Heart right ventricle (tissue), 16 donors: ENCODE measurements at regions not wholly inside any gene's neighbourhood (a gene's known extent, or its start where the extent isn't known, plus 50 kb on each side); places are given as distances from the start of the nearest gene placed in this dataset.

Experiments used
- ATAC-seq, 8 donors: fragments of 200-7000 bp; cut with Tn5 transposase; one replicate each; pipeline ENCODE4 v1.9.1; 2020; ENCODE audit warnings: mild to moderate bottlenecking in 8 of 8, moderate library complexity in 8 of 8, moderate number of reproducible peaks in 1 of 8
- DNase-seq, 2 donors: peaks; one replicate each; pipeline ENCODE4 v3.0.0-alpha.2; 2020
- H3K27ac ChIP-seq, 10 donors: fragments of 200-600 bp; sonication (generic) in 2 of 10; one replicate each; pipeline versions ENCODE4 v1.5.0 to v1.8.0; 2020 to 2022; ENCODE audit warnings: mild to moderate bottlenecking in 3 of 10
- H3K27me3 ChIP-seq, 7 donors: fragments of 200-600 bp; one replicate each; pipeline ENCODE4 v1.8.0; 2021 to 2022; ENCODE audit warnings: mild to moderate bottlenecking in 2 of 7
- H3K36me3 ChIP-seq, 9 donors: fragments of 200-600 bp; sonication (generic) in 1 of 9; one replicate each; pipeline versions ENCODE4 v1.5.0 to v1.8.0; 2020 to 2022; ENCODE audit warnings: mild to moderate bottlenecking in 2 of 9
- H3K4me1 ChIP-seq, 9 donors: fragments of 200-600 bp; sonication (generic) in 1 of 9; one replicate each; pipeline versions ENCODE4 v1.5.0 to v1.8.0; 2020 to 2022; ENCODE audit warnings: mild to moderate bottlenecking in 4 of 9
- H3K4me3 ChIP-seq, 10 donors: fragments of 200-600 bp; sonication (generic) in 2 of 10; one replicate each; pipeline versions ENCODE4 v1.5.0 to v1.8.0; 2020 to 2022; ENCODE audit warnings: mild to moderate bottlenecking in 7 of 10, moderate library complexity in 2 of 10
- H3K9me3 ChIP-seq, 11 donors: fragments of 200-600 bp in 10 of 11; sonication (generic) in 2 of 11; one replicate each; pipeline versions ENCODE4 v1.5.0 to v1.8.0; 2013 to 2022; ENCODE audit warnings: mild to moderate bottlenecking in 2 of 11, control low read depth in 1 of 11, moderate library complexity in 1 of 11
- WGBS, 2 donors: extraction: QIAGEN DNeasy Blood & Tissue Kit; methylation state at CpG; one replicate each; pipeline ENCODE4 v1.1.7; 2013; ENCODE audit warnings: inconsistent platforms in 1 of 2; 5-methylcytosine and 5-hydroxymethylcytosine counted together
- intact Hi-C, 10 donors: fragments of 100-400 bp; cut with DNase I; formaldehyde crosslinking; loops; one replicate each; pipeline versions ENCODE4 v1.11.1 to v1.14.2; 2022
- TF ChIP-seq, protein P1 (sequence below), 9 donors: fragments of 200-600 bp; sonication (generic) in 2 of 9; IDR thresholded peaks; one replicate each; pipeline versions ENCODE4 v1.5.0 to v1.8.0; 2021 to 2022; ENCODE audit warnings: antibody characterized with exemption in 9 of 9, mild to moderate bottlenecking in 5 of 9, moderate library complexity in 1 of 9
- donor health status: Arrhythmogenic right ventricular cardiomyopathy.
- donor health status: ischemic (EF 13 %, LVEDD 7.1; RV severe dilation, severe dysfunction).
- donor health status: healthy with polysubstance abuse.
- donor health status: DM: no; HTN: yes; CAD: no.
- donor health status: DM: no; HTN: no; CAD: no.
- donor health status: ischemic (EF 25% LVEDD 6.9; RV normal size, moderate dysfunction).
- donor health status: ischemic (EF 25% LVEDD 5.7; RV mildly dilated, moderate dysfunction).
- donor health status: healthy.
- donor health status: DM: yes; HTN: yes; CAD: no.
- donor health status: Ischemic cardiomyopathy.
- donor health status: ischemic (EF 35%, LVEDD 5.7; RV mildly dilated, moderate dysfunction).
- donor health status: nonischemic (EF 11% LVEDD 7.7; RV severe dilation, severe dysfunction).
- donor health status: DM: yes; HTN: yes; CAD: no.
- donor health status: PGD.
- donor health status: ischemic (EF 29% LVEDD 5.4; RV normal size, mild dysfunction).
- donor health status: nonischemic (EF 23%, LVEDD 6.1; RV moderate dilation, normal function).

DNA sequence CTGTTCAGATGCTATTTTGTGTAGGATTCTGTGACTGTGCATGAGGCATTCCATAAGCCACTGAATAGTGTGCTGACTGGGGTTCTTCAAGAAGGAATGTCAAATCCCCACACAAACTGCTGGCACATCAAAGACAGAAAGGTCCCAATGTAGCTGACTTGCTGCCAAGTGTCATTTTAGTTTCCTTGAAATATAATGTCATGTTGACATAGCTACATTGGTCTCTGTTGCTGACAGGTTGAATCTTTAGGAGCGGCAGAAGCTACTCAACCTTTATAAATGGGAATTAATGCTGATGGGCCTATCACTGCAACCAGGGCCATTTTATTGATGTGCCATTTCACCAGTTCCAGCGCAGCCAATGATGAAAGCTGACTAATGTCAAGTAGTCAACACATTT, 1110.7 kb upstream of the B3GALT2 start:
- Histone ChIP-seq H3K36me3 (no peaks in the 10 kb centered on the region), H3K4me3 (no peak overlapping the region), H3K9me3 (no peaks in the 10 kb centered on the region), H3K27me3 (no peaks in the 10 kb centered on the region), H3K4me1 (no peaks in the 10 kb centered on the region), H3K27ac (no peak overlapping the region)
- no peak for DNase-seq
- intact Hi-C loops, result loop anchor here in 5 of 10 donors (5.0 to 10.0 kb wide), 4 partner anchors 890 to 1115 kb away; partner anchors contain the start of gene B3GALT2 (in 2 of the 5)
- no peak for ATAC-seq
- TF ChIP-seq, protein P1, sequence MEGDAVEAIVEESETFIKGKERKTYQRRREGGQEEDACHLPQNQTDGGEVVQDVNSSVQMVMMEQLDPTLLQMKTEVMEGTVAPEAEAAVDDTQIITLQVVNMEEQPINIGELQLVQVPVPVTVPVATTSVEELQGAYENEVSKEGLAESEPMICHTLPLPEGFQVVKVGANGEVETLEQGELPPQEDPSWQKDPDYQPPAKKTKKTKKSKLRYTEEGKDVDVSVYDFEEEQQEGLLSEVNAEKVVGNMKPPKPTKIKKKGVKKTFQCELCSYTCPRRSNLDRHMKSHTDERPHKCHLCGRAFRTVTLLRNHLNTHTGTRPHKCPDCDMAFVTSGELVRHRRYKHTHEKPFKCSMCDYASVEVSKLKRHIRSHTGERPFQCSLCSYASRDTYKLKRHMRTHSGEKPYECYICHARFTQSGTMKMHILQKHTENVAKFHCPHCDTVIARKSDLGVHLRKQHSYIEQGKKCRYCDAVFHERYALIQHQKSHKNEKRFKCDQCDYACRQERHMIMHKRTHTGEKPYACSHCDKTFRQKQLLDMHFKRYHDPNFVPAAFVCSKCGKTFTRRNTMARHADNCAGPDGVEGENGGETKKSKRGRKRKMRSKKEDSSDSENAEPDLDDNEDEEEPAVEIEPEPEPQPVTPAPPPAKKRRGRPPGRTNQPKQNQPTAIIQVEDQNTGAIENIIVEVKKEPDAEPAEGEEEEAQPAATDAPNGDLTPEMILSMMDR (IDR thresholded peaks at IDR 0.05), result no peak
- 68 to 76% methylated on average over 2 of the region's 2 CpGs for WGBS, 2 donors

DNA sequence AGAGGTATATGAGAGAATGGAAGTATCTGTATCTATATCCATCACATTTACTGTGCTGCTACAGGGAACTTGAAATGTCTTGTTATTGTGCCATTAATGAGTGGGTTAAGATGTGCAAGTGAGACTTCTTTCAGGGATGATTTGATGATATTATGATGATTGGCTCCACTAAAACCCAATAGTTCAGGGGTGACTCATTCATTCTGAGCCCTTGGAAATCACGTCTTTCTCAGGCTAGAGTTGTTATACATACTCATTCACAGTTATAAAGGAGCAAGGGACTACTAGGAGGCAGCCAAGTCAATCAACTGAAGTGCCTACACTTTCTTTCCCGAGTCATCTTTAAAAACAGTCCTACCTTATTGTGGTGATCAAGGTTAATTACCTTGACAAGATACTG, 1109.8 kb upstream of the B3GALT2 start:
- Histone ChIP-seq H3K27ac (no peak overlapping the region), H3K27me3 (no peaks in the 10 kb centered on the region), H3K36me3 (no peaks in the 10 kb centered on the region), H3K4me3 (no peak overlapping the region), H3K4me1 (no peaks in the 10 kb centered on the region), H3K9me3 (no peaks in the 10 kb centered on the region)
- intact Hi-C loops, result loop anchor here in 5 of 10 donors (5.0 to 10.0 kb wide), 4 partner anchors 889 to 1114 kb away; partner anchors contain the start of gene B3GALT2 (in 2 of the 5)
- ATAC-seq (no peak), DNase-seq (no peak)
- TF ChIP-seq, protein P1 (IDR thresholded peaks at IDR 0.05), result no peak
- 66 to 75% methylated on average over 2 of the region's 2 CpGs for WGBS, 2 donors

DNA sequence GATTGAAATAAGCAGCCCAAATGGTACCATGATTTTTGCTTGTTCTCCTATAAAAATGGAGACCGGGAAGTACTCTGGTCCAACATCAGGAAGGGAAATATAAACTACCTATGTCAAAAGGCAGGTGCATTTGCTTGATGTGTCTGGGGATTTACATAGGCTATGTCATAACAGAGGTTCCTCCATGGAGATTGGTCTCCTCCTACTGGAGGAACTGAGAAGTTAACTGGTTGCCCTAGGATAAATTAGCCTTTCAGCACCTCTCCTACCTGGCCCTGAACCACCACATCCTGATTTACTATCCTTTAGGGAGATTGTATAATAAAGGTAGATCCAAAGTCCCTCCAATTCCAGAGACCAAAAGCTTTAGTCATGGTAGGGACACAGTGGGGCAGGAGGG, 1109.3 kb upstream of the B3GALT2 start:
- ATAC-seq (peak in 6 of 8 donors; percentile 44 to 81 (median 70)), DNase-seq (peak in 1 of 2 donors; percentile 7)
- Histone ChIP-seq H3K27ac (no peak overlapping the region), H3K27me3 (no peaks in the 10 kb centered on the region), H3K4me3 (no peak overlapping the region), H3K4me1 (no peaks in the 10 kb centered on the region), H3K36me3 (no peaks in the 10 kb centered on the region), H3K9me3 (no peaks in the 10 kb centered on the region)
- 42 to 59% methylated on average over 1 of the region's 1 CpG for WGBS, 2 donors
- TF ChIP-seq, protein P1 (IDR thresholded peaks at IDR 0.05), result peak; percentile 24 to 67 (median 54)
- intact Hi-C loops, result loop anchor here in 5 of 10 donors (5.0 to 10.0 kb wide), 4 partner anchors 888 to 1113 kb away; partner anchors contain the start of gene B3GALT2 (in 2 of the 5)

DNA sequence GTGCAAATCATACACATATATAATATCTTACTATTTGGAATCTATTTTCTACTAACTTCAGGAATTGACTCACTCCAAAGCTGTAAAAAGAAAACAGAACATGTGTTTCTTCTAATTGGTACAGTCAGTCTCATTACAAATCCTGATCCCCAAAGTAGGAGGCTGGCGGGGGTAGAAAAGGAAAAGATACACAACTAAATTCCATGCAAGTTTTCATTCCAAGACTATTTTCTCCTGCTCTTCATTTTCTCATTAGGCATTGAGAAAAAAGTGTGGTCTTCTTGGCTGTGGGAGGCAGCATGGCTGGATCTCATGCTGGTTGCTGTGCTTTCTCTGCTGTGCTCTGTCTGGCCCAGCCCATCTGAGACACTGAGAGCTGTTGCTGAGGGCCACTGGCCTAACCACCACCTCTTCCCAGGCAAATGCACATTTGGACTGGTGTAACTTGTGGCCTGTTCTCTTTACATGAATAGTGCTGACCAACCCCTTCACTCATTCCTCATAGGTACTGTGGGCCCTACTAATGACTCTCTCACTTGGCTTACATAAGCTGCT, 1107.5 kb upstream of the B3GALT2 start:
- TF ChIP-seq, protein P1 (IDR thresholded peaks at IDR 0.05), result no peak
- Histone ChIP-seq H3K36me3 (no peaks in the 10 kb centered on the region), H3K4me3 (no peak overlapping the region), H3K9me3 (no peaks in the 10 kb centered on the region), H3K27ac (no peak overlapping the region), H3K27me3 (no peaks in the 10 kb centered on the region), H3K4me1 (no peaks in the 10 kb centered on the region)
- intact Hi-C loops, result loop anchor here in 3 of 10 donors (10.0 kb wide), 2 partner anchors 889 to 1109 kb away; partner anchors contain the start of gene B3GALT2 (in 2 of the 3)
- DNase-seq (no peak), ATAC-seq (no peak)
- 86 to 92% methylated on average over 1 of the region's 1 CpG for WGBS, 2 donors
